ENCODE measurements at regions not wholly inside any gene's neighbourhood (a gene's known extent, or its start where the extent isn't known, plus 50 kb on each side); places are given as distances from the start of the nearest gene placed in this dataset.

DNA sequence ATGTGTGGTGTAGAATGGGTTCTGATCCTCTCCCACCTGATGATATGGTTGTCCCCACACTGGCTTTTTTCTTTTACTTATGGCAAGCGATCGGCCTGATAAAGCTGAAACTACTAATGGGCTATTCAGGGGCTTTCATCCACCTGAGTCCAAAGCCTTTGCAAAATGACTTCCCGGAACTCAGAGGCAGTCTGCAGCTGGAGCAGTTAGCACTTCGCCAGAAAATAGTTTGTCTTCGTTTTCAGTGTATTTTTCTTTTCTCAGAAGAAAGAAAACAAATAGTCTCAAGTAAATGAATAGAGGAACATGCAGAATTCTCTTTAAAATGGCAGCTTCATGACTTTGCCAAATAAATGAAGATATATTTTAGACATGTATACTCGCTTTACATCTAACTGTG lies 306.0 kb upstream of the ADAMTS9 start:
- ChIA-PET POLR2A (no interaction called here), CTCF (no interaction called here)
- DNase-seq (ENCODE audit: extremely low spot score), result no peak
- TF ChIP-seq, protein P1, sequence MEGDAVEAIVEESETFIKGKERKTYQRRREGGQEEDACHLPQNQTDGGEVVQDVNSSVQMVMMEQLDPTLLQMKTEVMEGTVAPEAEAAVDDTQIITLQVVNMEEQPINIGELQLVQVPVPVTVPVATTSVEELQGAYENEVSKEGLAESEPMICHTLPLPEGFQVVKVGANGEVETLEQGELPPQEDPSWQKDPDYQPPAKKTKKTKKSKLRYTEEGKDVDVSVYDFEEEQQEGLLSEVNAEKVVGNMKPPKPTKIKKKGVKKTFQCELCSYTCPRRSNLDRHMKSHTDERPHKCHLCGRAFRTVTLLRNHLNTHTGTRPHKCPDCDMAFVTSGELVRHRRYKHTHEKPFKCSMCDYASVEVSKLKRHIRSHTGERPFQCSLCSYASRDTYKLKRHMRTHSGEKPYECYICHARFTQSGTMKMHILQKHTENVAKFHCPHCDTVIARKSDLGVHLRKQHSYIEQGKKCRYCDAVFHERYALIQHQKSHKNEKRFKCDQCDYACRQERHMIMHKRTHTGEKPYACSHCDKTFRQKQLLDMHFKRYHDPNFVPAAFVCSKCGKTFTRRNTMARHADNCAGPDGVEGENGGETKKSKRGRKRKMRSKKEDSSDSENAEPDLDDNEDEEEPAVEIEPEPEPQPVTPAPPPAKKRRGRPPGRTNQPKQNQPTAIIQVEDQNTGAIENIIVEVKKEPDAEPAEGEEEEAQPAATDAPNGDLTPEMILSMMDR (IDR thresholded peaks at IDR 0.05; ENCODE audit: control extremely low read depth, extremely low read depth, low read depth, missing control alignments), result no peak

DNA sequence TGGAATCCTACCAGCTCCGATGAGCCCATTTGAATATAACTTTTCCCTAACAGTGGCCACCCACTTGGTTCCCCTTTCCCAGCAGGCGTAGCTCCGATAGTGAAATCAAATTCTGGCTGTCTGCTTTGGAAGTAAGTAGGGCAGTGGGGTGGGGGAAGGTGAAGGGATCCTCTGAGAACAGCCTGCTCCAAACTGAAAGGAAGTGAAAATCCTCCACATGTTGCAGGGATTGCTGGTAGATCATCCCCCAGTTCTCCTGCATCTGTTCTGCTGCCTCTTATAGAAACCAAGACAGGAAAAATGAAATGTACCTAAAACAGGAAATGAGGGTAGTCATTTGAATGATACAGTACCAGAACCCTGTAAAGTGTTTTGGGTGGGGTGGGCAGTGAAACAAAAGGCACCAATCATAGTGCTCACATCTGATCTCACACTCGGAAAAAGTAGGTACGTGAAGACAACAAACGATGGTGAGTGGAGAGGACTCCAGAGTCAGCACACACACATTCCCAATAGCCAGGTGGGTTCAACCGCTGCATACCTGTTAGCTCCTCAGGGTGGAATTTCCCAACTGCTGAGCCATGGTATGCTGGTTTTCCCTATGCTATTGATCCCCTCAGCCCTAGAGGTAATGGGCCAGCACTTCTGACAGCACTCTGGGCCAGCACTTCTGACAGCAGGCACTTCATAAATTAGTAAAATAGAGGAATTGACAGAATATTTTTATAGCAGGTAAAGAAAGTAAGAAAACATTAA lies 304.9 kb upstream of the ADAMTS9 start:
- CTCF ChIA-PET, result no interaction called here

DNA sequence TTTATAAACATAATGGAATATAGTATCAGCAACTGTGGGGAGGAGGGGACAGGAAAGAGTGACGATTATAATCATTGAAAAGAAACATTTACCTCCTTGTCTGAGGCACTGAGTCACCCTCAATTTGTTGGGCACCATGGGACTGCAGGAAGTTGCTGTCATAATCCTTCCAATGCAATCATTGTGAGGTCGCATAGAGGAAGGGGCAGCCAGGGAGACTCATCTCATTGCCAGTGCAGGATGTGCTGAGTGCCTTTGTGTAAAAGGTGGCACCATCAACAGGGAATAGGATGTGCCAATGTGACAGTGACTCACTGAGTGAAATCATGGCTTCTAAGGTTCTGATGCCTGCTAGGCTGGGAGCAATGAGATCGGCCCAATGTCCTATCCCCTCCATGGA lies 300.4 kb upstream of the ADAMTS9 start:
- ChIA-PET CTCF (no interaction called here), POLR2A (no interaction called here)
- no peak for DNase-seq (ENCODE audit: extremely low spot score)
- TF ChIP-seq, protein P1 (IDR thresholded peaks at IDR 0.05; ENCODE audit: control extremely low read depth, extremely low read depth, low read depth, missing control alignments), result no peak

More for the DNA sequence above, 304.9 kb upstream of the ADAMTS9 start:
- POLR2A ChIA-PET, result no interaction called here
- TF ChIP-seq, protein P1 (IDR thresholded peaks at IDR 0.05; ENCODE audit: control extremely low read depth, extremely low read depth, low read depth, missing control alignments), result no peak
- DNase-seq (ENCODE audit: extremely low spot score), result no peak

DNA sequence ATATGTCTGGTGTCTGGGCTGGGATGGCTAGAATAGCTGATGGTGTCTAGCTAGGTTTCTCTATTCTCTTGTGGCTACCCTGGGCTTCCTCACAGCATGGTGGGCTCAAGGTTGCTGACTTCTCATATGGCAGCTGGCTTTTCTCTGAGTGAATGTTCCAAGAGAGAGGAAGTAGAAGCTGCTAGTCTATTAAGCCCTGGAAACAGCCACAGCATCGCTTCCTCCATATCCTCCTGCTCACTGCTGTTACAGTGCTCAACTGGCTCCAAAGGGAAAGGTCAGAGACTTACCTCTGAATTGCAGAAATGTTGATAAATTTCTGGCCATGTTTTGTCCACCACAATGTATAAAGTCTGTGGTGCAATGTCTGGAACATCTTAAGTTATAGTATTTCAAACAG lies 299.9 kb upstream of the ADAMTS9 start:
- no peak for DNase-seq (ENCODE audit: extremely low spot score)
- TF ChIP-seq, protein P1 (IDR thresholded peaks at IDR 0.05; ENCODE audit: control extremely low read depth, extremely low read depth, low read depth, missing control alignments), result no peak
- POLR2A ChIA-PET, result no interaction called here
- CTCF ChIA-PET, result no interaction called here

DNA sequence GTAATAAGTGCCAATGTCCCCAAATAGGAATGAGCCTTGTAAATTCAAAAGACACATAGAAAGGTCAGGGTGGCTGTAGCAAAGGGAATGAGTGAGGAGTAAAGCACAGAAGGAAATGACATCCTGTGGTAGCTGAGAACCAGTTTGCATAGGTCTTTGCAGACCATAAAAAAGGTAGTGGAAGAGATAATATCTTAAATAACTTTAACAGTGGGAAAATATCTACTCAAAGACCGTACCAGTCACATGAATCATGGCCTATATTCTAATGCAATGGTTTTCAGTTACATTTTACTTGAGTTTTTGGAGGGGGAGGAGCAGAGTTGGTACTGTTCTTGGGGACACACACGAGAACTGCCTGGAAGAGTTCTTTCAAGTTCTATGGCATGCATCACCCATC lies 297.3 kb upstream of the ADAMTS9 start:
- POLR2A ChIA-PET, result no interaction called here
- CTCF ChIA-PET, result no interaction called here
- no peak for DNase-seq (ENCODE audit: extremely low spot score)
- TF ChIP-seq, protein P1 (IDR thresholded peaks at IDR 0.05; ENCODE audit: control extremely low read depth, extremely low read depth, low read depth, missing control alignments), result no peak

DNA sequence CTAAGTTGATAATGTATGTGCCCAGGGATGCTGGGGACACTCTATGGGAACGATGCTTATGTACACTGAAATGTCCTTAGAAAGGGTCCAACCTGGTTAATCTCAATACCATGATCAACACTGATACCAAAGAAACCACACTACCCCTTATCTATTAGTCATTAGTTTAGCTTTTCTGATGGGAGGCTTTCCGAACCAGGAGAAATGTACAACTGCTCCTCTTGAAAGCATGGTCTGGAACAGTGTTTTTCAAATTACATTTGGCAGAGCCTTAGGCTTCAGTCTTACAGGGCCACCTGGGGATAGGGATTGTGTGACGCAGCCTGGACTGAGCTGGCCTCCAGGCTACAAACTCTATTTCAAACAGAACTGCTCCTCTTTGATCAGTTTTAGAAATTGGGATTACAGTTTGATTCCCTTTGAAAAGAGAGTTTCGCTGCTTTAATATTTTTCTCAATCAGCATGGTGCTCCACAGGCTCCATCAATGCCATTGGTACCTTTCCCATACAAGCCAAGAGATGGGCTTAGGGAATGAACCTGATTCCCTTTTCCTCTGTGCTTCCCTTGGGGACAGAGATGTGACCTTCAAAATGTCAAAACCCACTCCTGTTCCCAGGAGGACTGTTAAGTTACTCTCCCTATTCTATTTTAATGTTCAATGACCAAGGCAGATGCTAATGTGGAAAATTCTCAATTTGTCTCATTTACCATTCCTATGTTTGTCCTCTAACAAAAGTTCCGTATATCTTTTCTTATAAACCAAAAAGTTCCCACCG lies 296.0 kb upstream of the ADAMTS9 start:
- no peak for DNase-seq (ENCODE audit: extremely low spot score)
- ChIA-PET POLR2A (no interaction called here), CTCF (no interaction called here)
- TF ChIP-seq, protein P1 (IDR thresholded peaks at IDR 0.05; ENCODE audit: control extremely low read depth, extremely low read depth, low read depth, missing control alignments), result no peak

Measured in GM10248 (cell line).